ENCODE measurements at regions not wholly inside any gene's neighbourhood (a gene's known extent, or its start where the extent isn't known, plus 50 kb on each side); places are given as distances from the start of the nearest gene placed in this dataset.

DNA sequence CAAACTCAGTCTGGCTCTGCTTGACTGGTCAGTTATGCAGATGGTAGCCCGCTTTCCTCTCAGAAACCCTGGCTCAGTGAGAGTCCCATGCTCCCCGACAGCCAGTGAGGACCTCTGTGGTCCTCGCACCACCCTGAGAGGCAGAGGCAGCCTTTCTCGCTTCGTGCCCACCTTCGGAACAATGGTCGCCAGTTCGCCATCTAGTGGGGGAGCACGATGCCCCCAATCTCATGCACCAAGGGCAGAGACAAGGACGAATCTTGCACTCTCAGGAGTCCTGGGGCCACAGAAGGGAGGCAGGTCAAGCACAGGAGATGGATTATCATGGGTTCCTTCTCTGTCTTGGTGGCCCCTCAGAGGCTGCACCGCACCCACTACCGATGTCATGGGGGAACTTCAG, 75.2 kb downstream of the RHCG start:
- no peak overlapping the region for H3K4me3 ChIP-seq (ENCODE audit: low read length)
- no peak for TF ChIP-seq ZNF274 (IDR thresholded peaks at IDR 0.05; ENCODE audit: low read depth, low read length)

- no peak overlapping the region for H3K4me3 ChIP-seq (ENCODE audit: low read length)
- no peak for TF ChIP-seq ZNF274 (IDR thresholded peaks at IDR 0.05; ENCODE audit: low read depth, low read length)
Measured at GRCh38 chr15:89419370-89419984, 76.9 kb downstream of the RHCG start.

GRCh38 chr15:89417206-89417725, 79.1 kb downstream of the RHCG start:
- no peak for TF ChIP-seq ZNF274 (IDR thresholded peaks at IDR 0.05; ENCODE audit: low read depth, low read length)
- no peak overlapping the region for H3K4me3 ChIP-seq (ENCODE audit: low read length)

DNA sequence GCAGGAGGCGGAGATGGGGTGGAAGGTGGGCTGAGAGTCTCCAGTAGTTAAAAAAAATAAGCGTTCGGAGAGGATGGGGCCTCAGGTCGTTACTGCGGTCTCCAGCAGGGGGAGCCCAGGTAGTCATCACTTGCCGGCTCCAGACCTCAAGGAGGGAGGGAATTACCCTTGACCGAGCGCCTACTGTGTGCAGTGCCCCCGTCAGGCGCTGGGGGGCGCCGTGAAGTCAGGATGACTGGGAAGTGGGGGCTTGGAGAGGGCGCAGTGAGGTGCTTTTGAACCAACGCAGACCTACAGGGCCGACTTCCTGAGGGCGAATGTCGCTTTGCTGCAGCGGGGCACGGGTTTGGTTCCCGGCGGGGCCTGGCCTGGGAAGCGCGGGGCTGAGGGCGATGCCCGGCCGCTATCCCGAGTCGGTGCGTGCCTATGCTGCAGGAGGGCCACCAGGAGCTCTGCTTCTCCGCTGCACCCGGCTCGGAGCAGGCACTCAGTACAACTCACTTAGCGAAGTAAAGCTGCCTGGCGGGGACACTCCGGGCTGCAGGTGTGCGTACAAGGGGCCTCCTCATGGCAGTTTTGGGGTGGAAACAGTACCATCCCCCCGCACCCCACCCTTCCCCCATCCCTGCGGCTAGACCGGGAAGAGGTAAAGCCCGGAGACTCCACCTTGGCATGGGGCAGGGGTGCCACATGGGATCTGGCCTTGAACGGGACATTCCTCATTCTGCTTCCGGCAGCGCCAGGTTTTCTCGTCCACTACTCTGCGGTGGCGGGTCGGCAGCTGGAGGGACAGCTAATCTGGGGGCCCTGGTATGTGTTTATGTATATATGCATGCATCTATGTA, 79.8 kb downstream of the RHCG start:
- no peak overlapping the region for H3K4me3 ChIP-seq (ENCODE audit: low read length)

DNA sequence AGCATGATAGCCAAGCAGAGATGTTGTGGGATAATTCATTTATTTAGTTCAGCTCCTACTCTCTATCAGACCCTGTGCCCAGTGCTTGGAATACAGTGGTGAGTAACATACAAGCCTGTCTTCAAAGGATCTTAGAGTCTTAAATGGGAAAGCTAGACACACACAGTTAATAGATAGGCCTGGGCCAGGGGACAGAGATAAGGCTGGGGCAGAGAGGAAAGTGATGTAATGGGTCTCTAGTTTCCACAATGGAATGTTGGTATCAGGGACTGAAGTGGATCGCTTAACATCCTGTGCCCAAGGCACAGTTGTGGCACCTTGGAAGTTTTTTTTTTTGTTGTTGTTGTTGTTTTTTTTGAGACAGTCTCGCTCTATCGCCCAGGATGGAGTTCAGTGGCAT, 79.9 kb upstream of the POLG start:
- no peak overlapping the region for H3K4me3 ChIP-seq (ENCODE audit: low read length)
- TF ChIP-seq ZNF274 (IDR thresholded peaks at IDR 0.05; ENCODE audit: low read depth, low read length), result no peak

More for the DNA sequence above, 79.8 kb downstream of the RHCG start:
- no peak for TF ChIP-seq ZNF274 (IDR thresholded peaks at IDR 0.05; ENCODE audit: low read depth, low read length)

- H3K4me3 ChIP-seq (ENCODE audit: low read length), result no peak overlapping the region
- no peak for TF ChIP-seq ZNF274 (IDR thresholded peaks at IDR 0.05; ENCODE audit: low read depth, low read length)
Measured at GRCh38 chr15:89413877-89414276, 79.3 kb upstream of the POLG start.

- no peak for TF ChIP-seq ZNF274 (IDR thresholded peaks at IDR 0.05; ENCODE audit: low read depth, low read length)
- no peak overlapping the region for H3K4me3 ChIP-seq (ENCODE audit: low read length)
Measured at GRCh38 chr15:89412905-89413411, 78.3 kb upstream of the POLG start.

GRCh38 chr15:89410039-89410435, 75.4 kb upstream of the POLG start:
- no peak overlapping the region for H3K4me3 ChIP-seq (ENCODE audit: low read length)
- no peak for TF ChIP-seq ZNF274 (IDR thresholded peaks at IDR 0.05; ENCODE audit: low read depth, low read length)

- no peak for TF ChIP-seq ZNF274 (IDR thresholded peaks at IDR 0.05; ENCODE audit: low read depth, low read length)
Measured at GRCh38 chr15:89409184-89410038, 74.8 kb upstream of the POLG start.

GRCh38 chr15:89408372-89409183, 74.0 kb upstream of the POLG start:
- no peak for TF ChIP-seq ZNF274 (IDR thresholded peaks at IDR 0.05; ENCODE audit: low read depth, low read length)
- H3K4me3 ChIP-seq (ENCODE audit: low read length), result peak overlapping the region; percentile 51; the same call in 1 of the 2 replicates

More at GRCh38 chr15:89409184-89410038, 74.8 kb upstream of the POLG start:
- peak overlapping the region; percentile 51; the same call in 1 of the 2 replicates for H3K4me3 ChIP-seq (ENCODE audit: low read length)

- no peak for TF ChIP-seq ZNF274 (IDR thresholded peaks at IDR 0.05; ENCODE audit: low read depth, low read length)
- no peak overlapping the region; the same call in 1 of the 2 replicates for H3K4me3 ChIP-seq (ENCODE audit: low read length)
Measured at GRCh38 chr15:89406940-89407607, 72.5 kb upstream of the POLG start.

- no peak for TF ChIP-seq ZNF274 (IDR thresholded peaks at IDR 0.05; ENCODE audit: low read depth, low read length)
- no peak overlapping the region for H3K4me3 ChIP-seq (ENCODE audit: low read length)
Measured at GRCh38 chr15:89406218-89406939, 71.8 kb upstream of the POLG start.
